Keratinocyte (primary cell): ENCODE measurements at regions not wholly inside any gene's neighbourhood (a gene's known extent, or its start where the extent isn't known, plus 50 kb on each side); places are given as distances from the start of the nearest gene placed in this dataset.

Source experiments
- DNase-seq: peaks from one replicate; pipeline ENCODE4 v3.0.0-alpha.2; 2011; ENCODE audit warnings: low read depth, missing footprints, low spot score
- FAIRE-seq: peaks from 2 replicates; lab custom pipeline; 2011; peaks lifted over from hg19 to GRCh38; lab: Jason Lieb, UNC
- H2AFZ ChIP-seq: 2 replicates; pipeline ENCODE4 v1.6.0; 2012; ENCODE audit warnings: low read length, control low read depth, inconsistent platforms; ENCODE audit not compliant: control insufficient read depth
- H3K27ac ChIP-seq: 2 replicates; pipeline ENCODE4 v1.5.1; 2011; ENCODE audit warnings: low read length; ENCODE audit not compliant: control insufficient read depth, insufficient read depth
- H3K27me3 ChIP-seq: 3 replicates; pipeline ENCODE4 v1.6.0; 2011; ENCODE audit warnings: low read length; ENCODE audit not compliant: control insufficient read depth, insufficient read depth; ENCODE audit errors: extremely low read depth
- H3K36me3 ChIP-seq, 2 experiments: 2 replicates in 1 of 2; 3 replicates in 1 of 2; pipeline ENCODE4 v1.5.1; 2011; ENCODE audit warnings: low read length in 2 of 2, mild to moderate bottlenecking in 1 of 2; ENCODE audit not compliant: control insufficient read depth in 2 of 2, insufficient read depth in 2 of 2; ENCODE audit errors: extremely low read depth in 1 of 2
- H3K4me1 ChIP-seq: 3 replicates; pipeline ENCODE4 v1.5.1; 2011; ENCODE audit warnings: low read length; ENCODE audit not compliant: control insufficient read depth, insufficient read depth; ENCODE audit errors: extremely low read depth
- H3K4me2 ChIP-seq: 3 replicates; pipeline ENCODE4 v1.6.0; 2011; ENCODE audit warnings: low read depth, low read length; ENCODE audit not compliant: control insufficient read depth, insufficient read depth; ENCODE audit errors: extremely low read depth
- H3K4me3 ChIP-seq, 3 experiments: fragments of 200-600 bp in 1 of 3; sonication (generic) in 1 of 3; 2 replicates in 2 of 3; 3 replicates in 1 of 3; pipeline ENCODE4 v1.5.1; 2011 to 2016; ENCODE audit warnings: low read length in 3 of 3, mild to moderate bottlenecking in 3 of 3, control low read depth in 2 of 3, inconsistent platforms in 1 of 3, low read depth in 1 of 3, mixed read lengths in 1 of 3, mixed run types in 1 of 3, moderate library complexity in 1 of 3; ENCODE audit not compliant: control insufficient read depth in 2 of 3, insufficient read depth in 2 of 3; ENCODE audit errors: extremely low read depth in 1 of 3
- H3K79me2 ChIP-seq: 2 replicates; pipeline ENCODE4 v1.6.0; 2012; ENCODE audit warnings: low read length; ENCODE audit not compliant: control insufficient read depth, insufficient read depth
- H3K9ac ChIP-seq: 3 replicates; pipeline ENCODE4 v1.6.0; 2011; ENCODE audit warnings: low read length; ENCODE audit not compliant: control insufficient read depth, insufficient read depth; ENCODE audit errors: extremely low read depth
- H3K9me1 ChIP-seq: 3 replicates; pipeline ENCODE4 v1.6.0; 2011; ENCODE audit warnings: low read length; ENCODE audit not compliant: control insufficient read depth, insufficient read depth; ENCODE audit errors: extremely low read depth
- H3K9me3 ChIP-seq: 2 replicates; pipeline ENCODE4 v1.5.1; 2012; ENCODE audit warnings: low read depth, low read length; ENCODE audit not compliant: control insufficient read depth
- H4K20me1 ChIP-seq: 3 replicates; pipeline ENCODE4 v1.6.0; 2011; ENCODE audit warnings: low read length; ENCODE audit not compliant: control insufficient read depth, insufficient read depth; ENCODE audit errors: extremely low read depth
- CTCF ChIP-seq, 3 experiments: IDR thresholded peaks in 1 of 3; conservative IDR thresholded peaks in 1 of 3; optimal IDR thresholded peaks in 1 of 3; 2 replicates in 2 of 3; 3 replicates in 1 of 3; pipeline versions ENCODE3 to v1.5.1; 2011; ENCODE audit warnings: low read length in 3 of 3, mild to moderate bottlenecking in 3 of 3, moderate library complexity in 2 of 3, control low read depth in 1 of 3, inconsistent platforms in 1 of 3; ENCODE audit not compliant: insufficient read depth in 2 of 3; ENCODE audit errors: extremely low read depth in 1 of 3
- EZH2 ChIP-seq: IDR thresholded peaks from one replicate; pipeline ENCODE4 v1.6.1; 2012; ENCODE audit warnings: inconsistent platforms, mild to moderate bottlenecking, low read length, moderate library complexity
- dilution Hi-C: fragments of 300-500 bp; cut with MboI; formaldehyde crosslinking; loops from one replicate; pipeline ENCODE4 v1.7.0; 2020; ENCODE audit warnings: low sequenced_read_pairs; ENCODE audit not compliant: extremely low pct_ligation_motif_present

- Histone ChIP-seq H3K4me3 (no peak overlapping the region), H3K79me2 (no peaks in the 10 kb centered on the region), H3K9me1 (no peaks in the 10 kb centered on the region), H3K27ac (no peak overlapping the region), H3K9ac (no peak overlapping the region), H3K36me3 (no peaks in the 10 kb centered on the region), H2AFZ (no peak overlapping the region), H4K20me1 (no peaks in the 10 kb centered on the region), H3K9me3 (no peaks in the 10 kb centered on the region), H3K4me2 (no peak overlapping the region), H3K4me1 (no peaks in the 10 kb centered on the region), H3K27me3 (no peaks in the 10 kb centered on the region)
- FAIRE-seq (no peak), DNase-seq (no peak)
- TF ChIP-seq EZH2 = no peak
- no peak for TF ChIP-seq CTCF (optimal IDR thresholded peaks at IDR 0.05 in 1 of 3, IDR thresholded peaks at IDR 0.05 in 1 of 3, conservative IDR thresholded peaks at IDR 0.05 in 1 of 3; ENCODE audit: extremely low read depth in 1 of 3, insufficient read depth in 2 of 3, low read length in 3 of 3)
- dilution Hi-C loops = no loop called here
Observed at GRCh38 chr3:90052425-90052950, 945.1 kb downstream of the EPHA3 start.

GRCh38 chr3:90054311-90054710 is 946.9 kb downstream of the EPHA3 start:
- Histone ChIP-seq H3K9me1 (no peaks in the 10 kb centered on the region), H3K9me3 (no peaks in the 10 kb centered on the region), H3K79me2 (no peaks in the 10 kb centered on the region), H3K27me3 (no peaks in the 10 kb centered on the region), H3K4me2 (no peak overlapping the region), H2AFZ (no peak overlapping the region), H3K4me1 (no peaks in the 10 kb centered on the region), H3K4me3 (no peak overlapping the region), H3K27ac (no peak overlapping the region), H3K9ac (no peak overlapping the region), H3K36me3 (no peaks in the 10 kb centered on the region), H4K20me1 (no peaks in the 10 kb centered on the region)
- DNase-seq (no peak), FAIRE-seq (no peak)
- TF ChIP-seq EZH2 (no peak), CTCF (optimal IDR thresholded peaks at IDR 0.05 in 1 of 3, IDR thresholded peaks at IDR 0.05 in 1 of 3, conservative IDR thresholded peaks at IDR 0.05 in 1 of 3; ENCODE audit: extremely low read depth in 1 of 3, insufficient read depth in 2 of 3, low read length in 3 of 3) (no peak)
- dilution Hi-C loops = no loop called here
